Coronary artery (tissue), 2 donors: ENCODE measurements at regions not wholly inside any gene's neighbourhood (a gene's known extent, or its start where the extent isn't known, plus 50 kb on each side); places are given as distances from the start of the nearest gene placed in this dataset.
"Not testable (repeated sequence)": the region's sequence is repeated elsewhere in the genome, so short reads cannot be mapped to it uniquely, and the experiment has no call there.

Experiments
- DNase-seq: peaks from one replicate; pipeline ENCODE4 v3.0.0-alpha.2; 2017; ENCODE audit warnings: low spot score
- H3K27ac ChIP-seq, 2 donors: fragments of 200-600 bp; sonication (generic); one replicate each; pipeline ENCODE4 v1.5.1; 2016 to 2019
- H3K4me3 ChIP-seq: fragments of 200-600 bp; sonication (generic); 2 replicates; pipeline ENCODE4 v1.5.1; 2016; ENCODE audit warnings: mild to moderate bottlenecking, moderate library complexity
- TF ChIP-seq, protein P1 (sequence below): fragments of 200-600 bp; sonication (generic); IDR thresholded peaks from one replicate; pipeline ENCODE4 v1.5.1; 2019; ENCODE audit warnings: antibody characterized with exemption

DNA sequence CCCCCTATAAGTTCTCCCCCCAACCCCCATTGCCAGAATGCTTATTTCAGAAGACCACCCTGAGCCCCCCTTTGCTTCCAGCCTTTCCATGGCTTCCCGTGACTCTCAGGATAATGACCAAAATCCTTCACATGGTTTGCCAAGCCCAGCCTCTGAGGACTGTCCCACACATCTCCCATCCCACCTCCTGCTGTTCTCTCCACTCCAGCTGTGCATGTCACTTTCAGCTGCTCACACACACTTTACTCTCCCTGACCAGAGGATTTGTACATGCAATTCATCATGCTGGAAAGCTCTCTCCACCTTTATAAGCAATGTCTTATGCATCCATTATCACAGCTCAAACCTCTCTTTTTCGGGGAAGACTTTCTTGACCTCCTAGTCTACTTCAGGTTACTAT lies 164.2 kb downstream of the PRL start:
- Histone ChIP-seq H3K4me3 (no peak overlapping the region), H3K27ac (no peak overlapping the region)
- TF ChIP-seq, protein P1, sequence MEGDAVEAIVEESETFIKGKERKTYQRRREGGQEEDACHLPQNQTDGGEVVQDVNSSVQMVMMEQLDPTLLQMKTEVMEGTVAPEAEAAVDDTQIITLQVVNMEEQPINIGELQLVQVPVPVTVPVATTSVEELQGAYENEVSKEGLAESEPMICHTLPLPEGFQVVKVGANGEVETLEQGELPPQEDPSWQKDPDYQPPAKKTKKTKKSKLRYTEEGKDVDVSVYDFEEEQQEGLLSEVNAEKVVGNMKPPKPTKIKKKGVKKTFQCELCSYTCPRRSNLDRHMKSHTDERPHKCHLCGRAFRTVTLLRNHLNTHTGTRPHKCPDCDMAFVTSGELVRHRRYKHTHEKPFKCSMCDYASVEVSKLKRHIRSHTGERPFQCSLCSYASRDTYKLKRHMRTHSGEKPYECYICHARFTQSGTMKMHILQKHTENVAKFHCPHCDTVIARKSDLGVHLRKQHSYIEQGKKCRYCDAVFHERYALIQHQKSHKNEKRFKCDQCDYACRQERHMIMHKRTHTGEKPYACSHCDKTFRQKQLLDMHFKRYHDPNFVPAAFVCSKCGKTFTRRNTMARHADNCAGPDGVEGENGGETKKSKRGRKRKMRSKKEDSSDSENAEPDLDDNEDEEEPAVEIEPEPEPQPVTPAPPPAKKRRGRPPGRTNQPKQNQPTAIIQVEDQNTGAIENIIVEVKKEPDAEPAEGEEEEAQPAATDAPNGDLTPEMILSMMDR = no peak
- DNase-seq = no peak

DNA sequence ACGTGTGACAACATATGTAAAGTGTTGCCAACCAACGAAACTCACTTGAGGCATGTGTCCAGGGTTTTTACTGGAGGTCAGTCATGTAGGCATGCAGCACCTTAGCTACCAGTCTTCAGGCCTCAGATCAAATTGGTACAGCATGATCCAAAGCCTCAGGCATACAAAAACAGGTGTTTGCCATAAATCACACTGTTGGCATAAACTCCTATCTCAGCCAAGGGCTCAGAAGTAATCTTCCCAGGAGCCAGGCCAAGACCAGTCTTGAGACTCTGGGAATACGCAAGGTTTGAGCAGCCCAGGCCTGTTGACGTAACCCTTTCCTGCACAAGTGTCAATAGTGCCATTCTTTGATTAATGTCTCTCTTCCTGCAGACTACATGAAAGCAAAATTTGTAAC lies 163.5 kb downstream of the PRL start:
- H3K4me3 ChIP-seq = no peak overlapping the region
- TF ChIP-seq, protein P1 = no peak
- H3K27ac ChIP-seq = no peak overlapping the region
- DNase-seq = no peak

DNA sequence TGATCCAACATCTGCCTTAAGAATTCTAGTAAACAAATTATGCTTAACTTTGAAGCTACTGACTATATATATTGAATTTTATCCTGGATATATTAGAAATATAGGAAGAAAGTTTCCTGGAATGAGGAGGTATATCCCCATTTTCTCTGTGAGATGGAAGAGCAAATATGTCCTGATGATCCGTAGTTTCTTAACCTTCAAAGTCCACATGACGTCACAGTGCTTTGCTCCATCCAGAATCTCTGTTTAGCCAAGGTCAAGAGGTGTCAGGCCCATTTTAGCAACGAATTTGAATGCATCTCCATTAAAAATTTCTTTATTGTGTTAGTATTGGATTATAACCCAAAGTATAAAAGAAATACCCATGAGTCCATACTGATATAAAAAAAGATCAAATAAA lies 162.5 kb downstream of the PRL start:
- Histone ChIP-seq H3K4me3 (no peak overlapping the region), H3K27ac (no peak overlapping the region)
- TF ChIP-seq, protein P1 = no peak
- DNase-seq = no peak

DNA sequence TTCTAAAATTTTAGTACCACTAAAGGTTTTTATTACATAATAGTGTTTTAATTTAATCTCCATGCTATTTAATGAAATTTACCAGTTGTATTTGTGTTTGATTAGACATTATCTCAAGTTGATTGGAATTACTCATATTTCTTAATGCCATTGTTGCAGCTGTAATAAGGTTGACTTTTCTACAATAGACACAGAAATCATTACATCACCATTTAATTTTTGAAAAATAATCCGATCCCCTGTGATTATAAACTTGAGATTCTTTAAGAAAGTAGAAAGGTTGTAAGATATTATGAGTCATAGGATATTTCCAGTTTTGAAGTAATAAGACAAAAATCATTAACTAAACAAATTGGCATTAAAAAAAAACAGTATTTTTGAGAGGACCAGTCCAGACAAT lies 161.4 kb downstream of the PRL start:
- no peak for DNase-seq
- Histone ChIP-seq H3K4me3 (no peak overlapping the region), H3K27ac (no peak overlapping the region)
- TF ChIP-seq, protein P1 = no peak

DNA sequence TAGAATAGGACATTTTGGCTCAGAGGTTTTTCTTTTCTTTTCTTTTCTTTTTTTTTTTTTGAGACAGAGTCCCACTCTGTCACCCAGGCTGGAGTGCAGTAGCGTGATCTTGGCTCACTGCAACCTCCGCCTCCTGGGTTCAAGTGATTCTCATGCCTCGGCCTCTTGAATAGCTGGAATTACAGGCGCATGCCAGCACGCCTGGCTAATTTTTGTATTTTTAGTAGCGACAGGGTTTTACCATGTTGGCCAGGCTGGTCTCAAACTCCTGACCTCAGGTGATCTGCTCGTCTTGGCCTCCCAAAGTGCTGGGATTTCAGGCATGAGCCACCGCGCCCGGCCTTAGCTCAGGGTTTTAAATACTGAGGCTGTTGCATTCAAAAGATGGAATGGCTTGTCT lies 156.1 kb downstream of the PRL start:
- H3K4me3 ChIP-seq, DNase-seq, H3K27ac ChIP-seq: not testable (repeated sequence)

DNA sequence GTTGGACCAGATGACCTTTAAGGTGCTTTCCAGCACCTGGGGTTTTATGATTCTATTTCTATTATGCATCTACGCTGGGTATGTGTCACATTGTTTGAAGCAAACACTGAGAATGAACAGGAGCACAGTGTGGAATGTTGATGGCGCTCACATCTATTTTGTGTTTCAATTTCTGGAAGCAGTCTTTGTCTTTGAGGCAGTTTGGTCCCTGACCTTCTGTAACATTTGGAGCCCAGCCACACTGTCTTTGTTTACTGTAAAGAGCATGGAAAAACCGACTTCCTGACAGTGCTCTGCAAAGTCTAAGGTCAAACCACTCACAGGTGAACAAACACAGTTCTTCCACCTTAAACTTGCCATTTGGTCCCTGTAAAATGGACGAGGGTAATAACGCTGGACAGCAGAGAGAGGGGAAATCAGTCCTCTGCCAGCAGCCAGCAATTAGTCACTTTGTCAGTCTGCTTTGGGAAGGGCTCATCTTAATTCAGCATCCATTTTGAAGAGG lies 155.5 kb downstream of the PRL start:
- H3K4me3 ChIP-seq = no peak overlapping the region
- TF ChIP-seq, protein P1 = no peak
- no peak overlapping the region for H3K27ac ChIP-seq
- no peak for DNase-seq

DNA sequence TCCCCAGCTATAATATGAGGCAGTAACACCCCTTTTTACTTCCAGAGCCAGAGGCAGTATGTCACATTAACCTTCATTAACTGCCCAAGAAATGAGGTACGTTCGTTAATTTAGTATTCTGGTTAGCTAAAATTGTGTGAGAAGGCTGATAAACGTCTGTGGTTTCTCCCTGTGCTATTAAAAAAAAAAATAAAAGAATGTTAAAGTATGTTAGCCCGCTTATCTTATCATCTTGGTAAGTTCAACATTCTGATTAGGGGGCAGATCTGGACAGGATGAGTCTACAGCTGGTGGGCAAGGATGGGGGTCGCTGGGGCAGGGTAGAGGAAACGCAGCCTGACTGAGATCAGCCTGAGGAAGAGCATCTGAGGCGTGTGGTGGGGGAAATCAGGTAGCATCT lies 154.0 kb downstream of the PRL start:
- TF ChIP-seq, protein P1 = no peak
- Histone ChIP-seq H3K4me3 (no peak overlapping the region), H3K27ac (no peak overlapping the region)
- no peak for DNase-seq

DNA sequence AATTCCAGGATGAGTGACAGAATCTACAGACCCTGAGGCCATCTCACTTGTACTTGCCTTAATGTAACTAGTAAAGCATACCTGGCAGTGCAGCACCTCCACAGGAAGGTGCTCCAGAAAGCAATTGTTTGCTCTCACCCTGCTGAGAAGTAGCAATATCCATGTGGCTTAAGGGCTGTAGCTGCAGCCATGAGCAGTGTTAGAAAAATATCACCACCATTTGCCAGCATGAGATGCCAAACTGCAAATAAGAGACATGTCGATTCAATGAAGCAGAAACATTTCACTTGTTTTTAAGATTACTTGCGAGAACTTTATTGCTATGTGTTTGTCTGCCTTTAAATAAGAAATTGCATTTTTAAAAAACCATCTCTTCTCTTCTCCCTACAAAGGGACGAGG lies 151.5 kb downstream of the PRL start:
- DNase-seq = no peak
- TF ChIP-seq, protein P1 = no peak
- Histone ChIP-seq H3K4me3 (no peak overlapping the region), H3K27ac (no peak overlapping the region)
